Tibial nerve (tissue), 4 donors: ENCODE measurements at regions not wholly inside any gene's neighbourhood (a gene's known extent, or its start where the extent isn't known, plus 50 kb on each side); places are given as distances from the start of the nearest gene placed in this dataset.

ENCODE experiments used
- CTCF ChIP-seq, 5 experiments: fragments of 200-600 bp in 3 of 5; fragments of 450-650 bp in 2 of 5; sonication (generic) in 3 of 5; IDR thresholded peaks; one replicate each; pipeline ENCODE4 v1.5.1; 2016 to 2019; ENCODE audit warnings: antibody characterized with exemption in 5 of 5, mild to moderate bottlenecking in 3 of 5, moderate library complexity in 2 of 5
- EP300 ChIP-seq, 2 donors: sonication (generic); formaldehyde crosslinking; IDR thresholded peaks; one replicate each; pipeline ENCODE4 v1.6.1; 2017; ENCODE audit warnings: antibody characterized with exemption in 2 of 2, mild to moderate bottlenecking in 1 of 2
- POLR2A ChIP-seq, 2 donors: fragments of 450-650 bp; IDR thresholded peaks; one replicate each; pipeline ENCODE4 v1.6.1; 2017; ENCODE audit warnings: antibody characterized with exemption in 2 of 2, mild to moderate bottlenecking in 2 of 2, moderate library complexity in 2 of 2

GRCh38 chr7:33845991-33846509 is 59.3 kb upstream of the BMPER start:
- no peak for TF ChIP-seq POLR2A (IDR thresholded peaks at IDR 0.05)
- no peak for TF ChIP-seq CTCF (IDR thresholded peaks at IDR 0.05)
- TF ChIP-seq EP300 (IDR thresholded peaks at IDR 0.05): peak in 1 of 2 donors; percentile 55
